ENCODE measurements at regions not wholly inside any gene's neighbourhood (a gene's known extent, or its start where the extent isn't known, plus 50 kb on each side); places are given as distances from the start of the nearest gene placed in this dataset.

- TF ChIP-seq POLR2A (IDR thresholded peaks at IDR 0.05) (no peak), CTCF (IDR thresholded peaks at IDR 0.05) (no peak), EP300 (IDR thresholded peaks at IDR 0.05) (no peak)
Observed at GRCh38 chr1:118360817-118361216, 175.8 kb upstream of the SPAG17 start.
